HCT116 (cell line): ENCODE measurements at regions not wholly inside any gene's neighbourhood (a gene's known extent, or its start where the extent isn't known, plus 50 kb on each side); places are given as distances from the start of the nearest gene placed in this dataset.

ENCODE experiments used
- ATAC-seq: fragments of 200-7000 bp; cut with Tn5 transposase; 2 replicates; pipeline ENCODE4 v1.9.1; 2020; ENCODE audit warnings: mild to moderate bottlenecking, moderate library complexity
- BruUV-seq: library from RNA; stranded (reverse); fragments of 400-500 nt; replicated peaks from 2 replicates; lab custom pipeline; 2021; lab: Mats Ljungman, UMichigan
- CTCF ChIA-PET: fragments of 300-600 bp; sonication (Branson Sonifier 250); formaldehyde crosslinking; loops from one replicate; lab custom pipeline; 2021; ENCODE audit warnings: antibody characterized with exemption; lab: Charles Lee
- POLR2A ChIA-PET: fragments of 300-600, 350-600 bp; sonication (Branson Sonifier 250); formaldehyde crosslinking; loops from one replicate; lab custom pipeline; 2021; ENCODE audit warnings: antibody characterized with exemption; lab: Charles Lee
- RAD21 ChIA-PET, 2 experiments: fragments of 300-600 bp; sonication (Branson Sonifier 250); formaldehyde crosslinking; loops; one replicate each; lab custom pipeline; 2023; ENCODE audit warnings: low total read pairs in 2 of 2; ENCODE audit not compliant: uncharacterized antibody in 2 of 2, unreplicated experiment in 2 of 2, low non-redundant PET in 1 of 2; lab: Charles Lee
- DNase-seq: peaks from one replicate; pipeline ENCODE4 v3.0.0-alpha.2; 2010; ENCODE audit warnings: low read depth, low spot score
- H2AFZ ChIP-seq: fragments of 200-600 bp; shearing (Covaris generic), sonication (generic); 2 replicates; pipeline ENCODE4 v1.6.1; 2017; ENCODE audit warnings: low read depth, mixed run types, mixed read lengths, antibody characterized with exemption, low read length; ENCODE audit not compliant: poor library complexity, severe bottlenecking
- H3K27ac ChIP-seq: 2 replicates; pipeline ENCODE4 v1.5.1; 2012; ENCODE audit warnings: low read depth, low read length
- H3K27me3 ChIP-seq: fragments of 200-600 bp; sonication (generic); 2 replicates; pipeline ENCODE4 v1.6.1; 2016; ENCODE audit warnings: mixed run types, low read length, mixed read lengths; ENCODE audit not compliant: insufficient read depth
- H3K36me3 ChIP-seq, 2 experiments: fragments of 200-500 bp in 1 of 2; fragments of 200-600 bp in 1 of 2; sonication (Bioruptor generic) in 1 of 2; sonication (generic) in 1 of 2; 2 replicates each; pipeline versions ENCODE4 v1.5.1 to v1.6.1; 2014 to 2016; ENCODE audit warnings: low read length in 2 of 2, inconsistent platforms in 1 of 2, mixed read lengths in 1 of 2, mixed run types in 1 of 2; ENCODE audit not compliant: insufficient read depth in 2 of 2, control insufficient read depth in 1 of 2
- H3K4me1 ChIP-seq, 2 experiments: fragments of 200-600 bp in 1 of 2; sonication (generic) in 1 of 2; 2 replicates each; pipeline versions ENCODE4 v1.5.1 to v1.6.1; 2012 to 2017; ENCODE audit warnings: low read length in 2 of 2, inconsistent platforms in 1 of 2, mild to moderate bottlenecking in 1 of 2, mixed read lengths in 1 of 2, mixed run types in 1 of 2, moderate library complexity in 1 of 2; ENCODE audit not compliant: insufficient read depth in 2 of 2, control insufficient read depth in 1 of 2
- H3K4me2 ChIP-seq: fragments of 200-600 bp; sonication (generic); 2 replicates; pipeline ENCODE4 v1.6.1; 2017; ENCODE audit warnings: mixed run types, low read length, mixed read lengths
- H3K4me3 ChIP-seq, 2 experiments: fragments of 200-600 bp in 1 of 2; sonication (generic) in 1 of 2; replicated peaks in 1 of 2; 2 replicates each; pipeline ENCODE4 v1.5.1; 2011 to 2016; ENCODE audit warnings: low read length in 2 of 2, control low read depth in 1 of 2, low read depth in 1 of 2, mild to moderate bottlenecking in 1 of 2, mixed read lengths in 1 of 2, mixed run types in 1 of 2
- H3K79me2 ChIP-seq: fragments of 200-600 bp; sonication (generic); 2 replicates; pipeline ENCODE4 v1.6.1; 2017; ENCODE audit warnings: mild to moderate bottlenecking, mixed run types, low read length, moderate library complexity, mixed read lengths; ENCODE audit not compliant: insufficient read depth
- H3K9ac ChIP-seq: fragments of 200-600 bp; sonication (generic); 2 replicates; pipeline ENCODE4 v1.6.1; 2016; ENCODE audit warnings: low read length, mixed read lengths
- H3K9me2 ChIP-seq: fragments of 200-600 bp; sonication (generic), shearing (Covaris generic); 2 replicates; pipeline ENCODE4 v1.6.1; 2017; ENCODE audit warnings: mixed run types, mild to moderate bottlenecking, moderate library complexity; ENCODE audit not compliant: insufficient read depth
- H3K9me3 ChIP-seq, 2 experiments: fragments of 200-500 bp in 1 of 2; fragments of 200-600 bp in 1 of 2; sonication (Bioruptor generic) in 1 of 2; sonication (generic) in 1 of 2; 2 replicates each; pipeline ENCODE4 v1.6.1; 2014 to 2017; ENCODE audit warnings: low read length in 2 of 2, mixed read lengths in 2 of 2, inconsistent platforms in 1 of 2, low read depth in 1 of 2, mild to moderate bottlenecking in 1 of 2, mixed run types in 1 of 2, moderate library complexity in 1 of 2; ENCODE audit not compliant: control insufficient read depth in 1 of 2, insufficient read depth in 1 of 2
- H4K20me1 ChIP-seq: fragments of 200-600 bp; sonication (generic), shearing (Covaris generic); 2 replicates; pipeline ENCODE4 v1.6.1; 2017; ENCODE audit warnings: mixed run types, mild to moderate bottlenecking, moderate library complexity; ENCODE audit not compliant: insufficient read depth
- CTCF ChIP-seq, 3 experiments: fragments of 200-600 bp in 1 of 3; sonication (generic) in 1 of 3; IDR thresholded peaks in 2 of 3; conservative IDR thresholded peaks in 1 of 3; 2 replicates each; pipeline ENCODE4 v1.5.1; 2012 to 2017; ENCODE audit warnings: low read depth in 2 of 3, low read length in 2 of 3, antibody characterized with exemption in 1 of 3, borderline replicate concordance in 1 of 3, control low read depth in 1 of 3, mild to moderate bottlenecking in 1 of 3, mixed read lengths in 1 of 3, mixed run types in 1 of 3, moderate library complexity in 1 of 3; ENCODE audit not compliant: insufficient read depth in 1 of 3
- ELF1 ChIP-seq: IDR thresholded peaks from 2 replicates; pipeline ENCODE4 v1.6.1; 2012; ENCODE audit warnings: low read depth, borderline replicate concordance
- EZH2 ChIP-seq: fragments of 200-600 bp; sonication (generic); IDR thresholded peaks from 2 replicates; pipeline ENCODE4 v1.6.1; 2017; ENCODE audit warnings: antibody characterized with exemption, mixed run types
- EZH2phosphoT487 ChIP-seq: fragments of 200-600 bp; IDR thresholded peaks from 2 replicates; pipeline ENCODE4 v1.6.1; 2018; ENCODE audit warnings: antibody characterized with exemption, borderline replicate concordance
- JUND ChIP-seq: IDR thresholded peaks from 2 replicates; pipeline ENCODE4 v1.6.1; 2012
- SIN3A ChIP-seq: IDR thresholded peaks from 2 replicates; pipeline ENCODE4 v1.6.1; 2012; ENCODE audit warnings: low read depth
- SP1 ChIP-seq: IDR thresholded peaks from 2 replicates; pipeline ENCODE4 v1.6.1; 2012; ENCODE audit warnings: low read depth
- TCF7L2 ChIP-seq: IDR thresholded peaks from 2 replicates; pipeline ENCODE4 v1.7.0; 2011; ENCODE audit warnings: borderline replicate concordance, inconsistent platforms; ENCODE audit not compliant: insufficient read depth, insufficient read length; ENCODE audit errors: extremely low read depth
- ZFX ChIP-seq: fragments of 450-650 bp; IDR thresholded peaks from 2 replicates; pipeline ENCODE4 v1.6.1; 2017
- intact Hi-C: fragments of 100-400 bp; cut with micrococcal nuclease; formaldehyde crosslinking; loops from 2 replicates; pipeline ENCODE4 v1.10.0; 2022

- no TSS peak for BruUV-seq
- intact Hi-C loops = no loop called here
- ChIA-PET RAD21 (no interaction called here), POLR2A (no interaction called here), CTCF (no interaction called here)
- peaks cover 0 to 5% of the 10 kb centered on the region in 2 experiments; a peak in 2 of 4 replicates for H3K9me3 ChIP-seq
- no peak overlapping the region for H3K4me2 ChIP-seq
- H2AFZ ChIP-seq = no peak overlapping the region
- DNase-seq (no peak), ATAC-seq (no peak)
- H4K20me1 ChIP-seq = no peaks in the 10 kb centered on the region
- no peaks in the 10 kb centered on the region for H3K9me2 ChIP-seq
- H3K4me1 ChIP-seq = no peaks in the 10 kb centered on the region
- no peak for TF ChIP-seq SIN3A
- TF ChIP-seq CTCF (IDR thresholded peaks at IDR 0.05 in 2 of 3, conservative IDR thresholded peaks at IDR 0.05 in 1 of 3; ENCODE audit: borderline replicate concordance in 1 of 3, insufficient read depth in 1 of 3, low read depth in 2 of 3, low read length in 2 of 3) = no peak
- no peak for TF ChIP-seq EZH2
- no peak for TF ChIP-seq JUND
- no peaks in the 10 kb centered on the region for H3K79me2 ChIP-seq
- no peak overlapping the region for H3K27ac ChIP-seq
- H3K4me3 ChIP-seq = no peak overlapping the region
- no peaks in the 10 kb centered on the region for H3K27me3 ChIP-seq
- no peaks in the 10 kb centered on the region for H3K36me3 ChIP-seq
- H3K9ac ChIP-seq = no peak overlapping the region
Observed at GRCh38 chr18:78576967-78577366, 402.7 kb upstream of the SALL3 start.

GRCh38 chr18:78579449-78579848 lies 400.2 kb upstream of the SALL3 start:
- no peak for TF ChIP-seq ELF1
- TF ChIP-seq JUND = no peak
- TF ChIP-seq EZH2phosphoT487 = no peak
- no peak for TF ChIP-seq SP1
- TF ChIP-seq TCF7L2 = no peak
- TF ChIP-seq ZFX = no peak
- BruUV-seq = no TSS peak
- ATAC-seq (no peak), DNase-seq (no peak)
- no peak overlapping the region for H3K4me2 ChIP-seq
- no peaks in the 10 kb centered on the region for H3K79me2 ChIP-seq
- no peaks in the 10 kb centered on the region for H3K9me2 ChIP-seq
- no peaks in the 10 kb centered on the region for H4K20me1 ChIP-seq
- RAD21 ChIA-PET = no interaction called here
- no peak overlapping the region for H3K27ac ChIP-seq
- H2AFZ ChIP-seq = no peak overlapping the region
- H3K4me3 ChIP-seq = no peak overlapping the region
- peaks cover 0 to 5% of the 10 kb centered on the region in 2 experiments; a peak in 2 of 4 replicates for H3K9me3 ChIP-seq
- intact Hi-C loops = no loop called here
- CTCF ChIA-PET = no interaction called here
- no peaks in the 10 kb centered on the region for H3K4me1 ChIP-seq
- POLR2A ChIA-PET = no interaction called here
- H3K27me3 ChIP-seq = no peaks in the 10 kb centered on the region
- no peak overlapping the region for H3K9ac ChIP-seq
- H3K36me3 ChIP-seq = no peaks in the 10 kb centered on the region
